Inflammatory macrophage (primary cell): ENCODE measurements at regions not wholly inside any gene's neighbourhood (a gene's known extent, or its start where the extent isn't known, plus 50 kb on each side); places are given as distances from the start of the nearest gene placed in this dataset.

ENCODE experiments used
- DNase-seq, 2 donors: peaks; one replicate each; pipeline ENCODE4 v3.0.0-alpha.2; 2020 to 2022

GRCh38 chr15:95888762-95889161 lies 441.7 kb upstream of the NR2F2 start:
- no peak for DNase-seq

GRCh38 chr15:95894407-95894956 lies 436.0 kb upstream of the NR2F2 start:
- no peak for DNase-seq

- no peak for DNase-seq
These were observed 435.0 kb upstream of the NR2F2 start for GRCh38 chr15:95895508-95895907.

- no peak for DNase-seq
These were observed 432.8 kb upstream of the NR2F2 start for GRCh38 chr15:95897651-95898050.

- DNase-seq: no peak
These were observed 431.7 kb upstream of the NR2F2 start for GRCh38 chr15:95898761-95899160.

GRCh38 chr15:95901271-95901670 lies 429.2 kb upstream of the NR2F2 start:
- DNase-seq: no peak

- no peak for DNase-seq
These were observed 427.9 kb upstream of the NR2F2 start for GRCh38 chr15:95902606-95903005.

- no peak for DNase-seq
These were observed 427.1 kb upstream of the NR2F2 start for GRCh38 chr15:95903352-95903751.

GRCh38 chr15:95910643-95911212 lies 419.8 kb upstream of the NR2F2 start:
- no peak for DNase-seq

- DNase-seq: no peak
These were observed 418.8 kb upstream of the NR2F2 start for GRCh38 chr15:95911570-95912279.

- no peak for DNase-seq
These were observed 418.2 kb upstream of the NR2F2 start for GRCh38 chr15:95912280-95912625.

GRCh38 chr15:95912728-95913127 lies 417.8 kb upstream of the NR2F2 start:
- no peak for DNase-seq

- DNase-seq: no peak
These were observed 413.9 kb upstream of the NR2F2 start for GRCh38 chr15:95916568-95916967.

GRCh38 chr15:95918525-95918924 lies 412.0 kb upstream of the NR2F2 start:
- DNase-seq: no peak

- no peak for DNase-seq
These were observed 411.0 kb upstream of the NR2F2 start for GRCh38 chr15:95919460-95919859.

- DNase-seq: no peak
These were observed 409.1 kb upstream of the NR2F2 start for GRCh38 chr15:95921404-95921803.

- no peak for DNase-seq
These were observed 408.1 kb upstream of the NR2F2 start for GRCh38 chr15:95922431-95922830.

- no peak for DNase-seq
These were observed 406.7 kb upstream of the NR2F2 start for GRCh38 chr15:95923792-95924191.

GRCh38 chr15:95928822-95929221 lies 401.7 kb upstream of the NR2F2 start:
- DNase-seq: no peak

- DNase-seq: no peak
These were observed 401.2 kb upstream of the NR2F2 start for GRCh38 chr15:95929232-95929846.

- no peak for DNase-seq
These were observed 399.7 kb upstream of the NR2F2 start for GRCh38 chr15:95930659-95931375.

GRCh38 chr15:95931619-95932018 lies 398.9 kb upstream of the NR2F2 start:
- no peak for DNase-seq

- DNase-seq: no peak
These were observed 398.4 kb upstream of the NR2F2 start for GRCh38 chr15:95932141-95932540.
